CD14-positive monocyte (primary cell): ENCODE measurements at regions not wholly inside any gene's neighbourhood (a gene's known extent, or its start where the extent isn't known, plus 50 kb on each side); places are given as distances from the start of the nearest gene placed in this dataset.

Experiments
- DNase-seq, 3 donors: peaks; one replicate each; pipeline ENCODE4 v3.0.0-alpha.2; 2011 to 2022
- H2AFZ ChIP-seq: 2 replicates; pipeline ENCODE4 v1.6.0; 2012; ENCODE audit warnings: mild to moderate bottlenecking, low read depth, low read length, inconsistent platforms; ENCODE audit not compliant: insufficient read depth, poor library complexity, severe bottlenecking
- H3K27ac ChIP-seq, 2 donors: 1 replicate in 1 of 2; 2 replicates in 1 of 2; pipeline ENCODE4 v1.5.1; 2012 to 2013; ENCODE audit warnings: low read length in 2 of 2, control low read depth in 1 of 2, inconsistent platforms in 1 of 2, low read depth in 1 of 2, mild to moderate bottlenecking in 1 of 2
- H3K27me3 ChIP-seq, 2 donors: one replicate each; pipeline versions ENCODE4 v1.6.0 to v1.6.1; 2011 to 2013; ENCODE audit warnings: low read length in 2 of 2; ENCODE audit not compliant: control insufficient read depth in 2 of 2, insufficient read depth in 2 of 2
- H3K36me3 ChIP-seq, 2 donors: replicated peaks in 1 of 2; 1 replicate in 1 of 2; 2 replicates in 1 of 2; pipeline versions ENCODE4 v1.5.1 to v1.6.1; 2012 to 2013; ENCODE audit warnings: low read length in 2 of 2, control low read depth in 1 of 2, inconsistent platforms in 1 of 2, mild to moderate bottlenecking in 1 of 2; ENCODE audit not compliant: insufficient read depth in 2 of 2, control insufficient read depth in 1 of 2
- H3K4me1 ChIP-seq, 2 donors: 1 replicate in 1 of 2; 2 replicates in 1 of 2; pipeline versions ENCODE4 v1.5.1 to v1.6.1; 2012 to 2013; ENCODE audit warnings: low read length in 2 of 2, control low read depth in 1 of 2, inconsistent platforms in 1 of 2, mild to moderate bottlenecking in 1 of 2, moderate library complexity in 1 of 2; ENCODE audit not compliant: insufficient read depth in 2 of 2, control insufficient read depth in 1 of 2
- H3K4me2 ChIP-seq: replicated peaks from 2 replicates; pipeline ENCODE3; 2012; ENCODE audit warnings: low read length, moderate library complexity, mild to moderate bottlenecking; ENCODE audit not compliant: poor library complexity, severe bottlenecking; ENCODE audit errors: extremely low read depth
- H3K4me3 ChIP-seq, 3 experiments: fragments of 200-600 bp in 1 of 3; sonication (generic) in 1 of 3; replicated peaks in 1 of 3; 1 replicate in 2 of 3; 2 replicates in 1 of 3; pipeline ENCODE4 v1.5.1; 2011 to 2013; ENCODE audit warnings: low read length in 3 of 3, mild to moderate bottlenecking in 3 of 3, control low read depth in 2 of 3, low read depth in 2 of 3, inconsistent platforms in 1 of 3, moderate library complexity in 1 of 3
- H3K79me2 ChIP-seq: 2 replicates; pipeline ENCODE4 v1.6.0; 2012; ENCODE audit warnings: mild to moderate bottlenecking, control low read depth, inconsistent platforms, low read length, moderate library complexity; ENCODE audit not compliant: insufficient read depth
- H3K9ac ChIP-seq: 2 replicates; pipeline ENCODE4 v1.6.0; 2017; ENCODE audit warnings: low read length, mild to moderate bottlenecking; ENCODE audit not compliant: insufficient read depth, poor library complexity, severe bottlenecking
- H3K9me3 ChIP-seq, 2 donors: replicated peaks in 1 of 2; 1 replicate in 1 of 2; 2 replicates in 1 of 2; pipeline versions ENCODE4 v1.5.1 to v1.6.1; 2012 to 2013; ENCODE audit warnings: low read length in 2 of 2, control low read depth in 1 of 2; ENCODE audit not compliant: control insufficient read depth in 1 of 2, insufficient read depth in 1 of 2
- H4K20me1 ChIP-seq: 2 replicates; pipeline ENCODE4 v1.6.0; 2012; ENCODE audit warnings: mild to moderate bottlenecking, low read length, control low read depth, moderate library complexity; ENCODE audit not compliant: insufficient read depth
- H3K27ac Mint-ChIP-seq, 7 donors: one replicate each; pipeline ENCODE4 v1.8.0; 2020; ENCODE audit warnings: mild to moderate bottlenecking in 7 of 7, mixed read lengths in 7 of 7, moderate library complexity in 6 of 7, inconsistent platforms in 2 of 7
- H3K27me3 Mint-ChIP-seq, 3 donors: one replicate each; pipeline ENCODE4 v1.8.0; 2021 to 2022; ENCODE audit warnings: low read depth in 3 of 3, mild to moderate bottlenecking in 3 of 3, mixed read lengths in 3 of 3, moderate library complexity in 3 of 3, inconsistent platforms in 1 of 3
- H3K36me3 Mint-ChIP-seq, 2 donors: one replicate each; pipeline ENCODE4 v1.8.0; 2020; ENCODE audit warnings: mixed read lengths in 2 of 2, inconsistent platforms in 1 of 2, mild to moderate bottlenecking in 1 of 2
- H3K4me1 Mint-ChIP-seq: one replicate; pipeline ENCODE4 v1.8.0; 2020; ENCODE audit warnings: mild to moderate bottlenecking, mixed read lengths
- H3K4me3 Mint-ChIP-seq, 2 donors: one replicate each; pipeline ENCODE4 v1.8.0; 2020; ENCODE audit warnings: mild to moderate bottlenecking in 2 of 2, mixed read lengths in 2 of 2, moderate library complexity in 1 of 2
- H3K9me3 Mint-ChIP-seq, 7 donors: one replicate each; pipeline ENCODE4 v1.8.0; 2020 to 2022; ENCODE audit warnings: mixed read lengths in 7 of 7, mild to moderate bottlenecking in 6 of 7, moderate library complexity in 6 of 7, inconsistent platforms in 2 of 7
- CTCF ChIP-seq: fragments of 200-600 bp; IDR thresholded peaks from one replicate; pipeline ENCODE4 v1.8.0; 2022; ENCODE audit warnings: antibody characterized with exemption, mild to moderate bottlenecking
- WGBS: methylation state at CpG from one replicate; pipeline ENCODE4 v1.1.5; 2013; ENCODE audit warnings: missing lambda C conversion rate; ENCODE audit not compliant: insufficient coverage; 5-methylcytosine and 5-hydroxymethylcytosine counted together
- intact Hi-C, 2 donors: fragments of 100-400 bp; cut with micrococcal nuclease; formaldehyde crosslinking; loops; one replicate each; pipeline versions ENCODE4 v1.15.0 to v1.15.1; 2023

- Histone ChIP-seq H2AFZ (no peak overlapping the region), H3K4me2 (no peak overlapping the region), H3K27ac (no peak overlapping the region), H3K4me1 (no peaks in the 10 kb centered on the region), H4K20me1 (no peaks in the 10 kb centered on the region), H3K79me2 (no peaks in the 10 kb centered on the region), H3K36me3 (no peaks in the 10 kb centered on the region), H3K4me3 (no peak overlapping the region), H3K27me3 (peaks cover 0 to 2% of the 10 kb centered on the region in 2 donors), H3K9me3 (no peaks in the 10 kb centered on the region), H3K9ac (no peak overlapping the region)
- TF ChIP-seq CTCF: no peak
- peaks cover 0 to 3% (median 3%) of the 10 kb centered on the region in 3 donors for H3K27me3 Mint-ChIP-seq
- no peaks in the 10 kb centered on the region for H3K36me3 Mint-ChIP-seq
- peak in 1 of 3 donors; percentile 38 for DNase-seq
- 86% methylated on average over 5 of the region's 10 CpGs for WGBS
- intact Hi-C loops: no loop called here
- H3K4me3 Mint-ChIP-seq: no peak overlapping the region
- H3K9me3 Mint-ChIP-seq: peaks cover 0 to 3% (median 2%) of the 10 kb centered on the region in 7 donors
- H3K27ac Mint-ChIP-seq: no peak overlapping the region
- no peaks in the 10 kb centered on the region for H3K4me1 Mint-ChIP-seq
These were observed 309.7 kb downstream of the IRS1 start for GRCh38 chr2:226489775-226490541.

- Mint-ChIP-seq H3K27ac (no peak overlapping the region), H3K27me3 (peaks cover 6 to 12% (median 9%) of the 10 kb centered on the region in 3 donors), H3K4me1 (no peaks in the 10 kb centered on the region), H3K36me3 (no peaks in the 10 kb centered on the region), H3K9me3 (peaks cover 0 to 5% (median 1%) of the 10 kb centered on the region in 7 donors), H3K4me3 (no peak overlapping the region)
- DNase-seq: no peak
- Histone ChIP-seq H3K9ac (no peak overlapping the region), H3K27ac (no peak overlapping the region), H2AFZ (no peak overlapping the region), H3K27me3 (peaks cover 0 to 8% of the 10 kb centered on the region in 2 donors), H3K36me3 (no peaks in the 10 kb centered on the region), H3K4me1 (no peaks in the 10 kb centered on the region), H3K4me2 (no peak overlapping the region), H3K9me3 (no peaks in the 10 kb centered on the region), H4K20me1 (no peaks in the 10 kb centered on the region), H3K4me3 (no peak overlapping the region), H3K79me2 (no peaks in the 10 kb centered on the region)
- intact Hi-C loops: no loop called here
- no peak for TF ChIP-seq CTCF
These were observed 311.6 kb downstream of the IRS1 start for GRCh38 chr2:226488034-226488433.
